ENCODE measurements at regions not wholly inside any gene's neighbourhood (a gene's known extent, or its start where the extent isn't known, plus 50 kb on each side); places are given as distances from the start of the nearest gene placed in this dataset.
"Not testable (repeated sequence)": the region's sequence is repeated elsewhere in the genome, so short reads cannot be mapped to it uniquely, and the experiment has no call there.

DNA sequence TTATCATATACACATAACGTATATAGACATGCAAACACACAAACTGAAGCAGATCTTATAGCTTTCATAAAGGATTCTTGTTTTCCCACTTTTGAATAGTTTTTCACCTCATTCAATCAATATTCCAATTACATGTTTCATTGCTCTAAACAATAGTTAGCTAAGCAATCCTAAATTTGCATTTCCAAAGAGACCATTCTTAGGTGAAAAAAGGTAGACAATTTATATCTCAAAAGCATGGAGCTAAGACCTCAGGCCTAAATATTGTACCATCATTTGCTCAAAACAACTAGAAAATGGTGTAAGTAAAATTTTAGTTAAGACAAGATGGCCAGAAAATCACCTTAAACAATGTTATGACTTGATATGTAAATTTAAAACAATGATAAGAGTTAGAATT lies 1148.5 kb upstream of the DIAPH2 start:
- 81 to 82% methylated on average over 1 of the region's 1 CpG for WGBS, 2 donors
- H3K9me3 ChIP-seq (ENCODE audit: control insufficient read depth in 2 of 2, insufficient read depth in 1 of 2, low read depth in 1 of 2, low read length in 1 of 2) = no peaks in the 10 kb centered on the region
- H3K27me3 ChIP-seq (ENCODE audit: control insufficient read depth in 1 of 2, insufficient read depth in 2 of 2, low read length in 2 of 2) = no peaks in the 10 kb centered on the region
- H3K4me3 ChIP-seq (ENCODE audit: low read depth in 1 of 2, low read length in 2 of 2) = no peak overlapping the region
- H3K27ac ChIP-seq (ENCODE audit: low read depth in 2 of 2, low read length in 1 of 2) = no peak overlapping the region
- H3K36me3 ChIP-seq (ENCODE audit: control insufficient read depth in 2 of 2, insufficient read depth in 2 of 2, low read length in 1 of 2) = no peaks in the 10 kb centered on the region
- H3K4me1 ChIP-seq (ENCODE audit: control insufficient read depth in 2 of 2, insufficient read depth in 2 of 2, low read length in 1 of 2) = no peaks in the 10 kb centered on the region

DNA sequence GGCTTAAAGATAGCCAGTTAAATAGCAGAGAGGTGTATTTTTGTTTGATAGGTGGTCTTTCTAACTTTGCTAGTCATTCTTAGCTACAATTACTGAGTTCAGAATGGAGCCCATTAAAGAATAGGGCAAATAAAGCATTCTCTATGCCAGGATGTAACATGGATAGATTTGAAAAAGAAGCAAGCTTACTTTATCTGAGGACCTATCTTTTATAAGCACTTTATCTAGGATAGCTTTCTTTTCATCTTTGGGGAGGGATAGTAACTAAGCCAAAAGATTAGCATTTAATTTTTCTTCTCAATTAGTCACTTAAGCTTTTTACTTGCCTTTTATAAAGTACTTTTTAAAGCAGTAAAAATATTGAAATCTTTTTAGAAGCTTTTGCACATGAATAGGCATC lies 1148.0 kb upstream of the DIAPH2 start:
- Histone ChIP-seq H3K36me3 (ENCODE audit: control insufficient read depth in 2 of 2, insufficient read depth in 2 of 2, low read length in 1 of 2) (no peaks in the 10 kb centered on the region), H3K27ac (ENCODE audit: low read depth in 2 of 2, low read length in 1 of 2) (no peak overlapping the region), H3K27me3 (ENCODE audit: control insufficient read depth in 1 of 2, insufficient read depth in 2 of 2, low read length in 2 of 2) (no peaks in the 10 kb centered on the region), H3K9me3 (ENCODE audit: control insufficient read depth in 2 of 2, insufficient read depth in 1 of 2, low read depth in 1 of 2, low read length in 1 of 2) (no peaks in the 10 kb centered on the region), H3K4me3 (ENCODE audit: low read depth in 1 of 2, low read length in 2 of 2) (no peak overlapping the region), H3K4me1 (ENCODE audit: control insufficient read depth in 2 of 2, insufficient read depth in 2 of 2, low read length in 1 of 2) (no peaks in the 10 kb centered on the region)

DNA sequence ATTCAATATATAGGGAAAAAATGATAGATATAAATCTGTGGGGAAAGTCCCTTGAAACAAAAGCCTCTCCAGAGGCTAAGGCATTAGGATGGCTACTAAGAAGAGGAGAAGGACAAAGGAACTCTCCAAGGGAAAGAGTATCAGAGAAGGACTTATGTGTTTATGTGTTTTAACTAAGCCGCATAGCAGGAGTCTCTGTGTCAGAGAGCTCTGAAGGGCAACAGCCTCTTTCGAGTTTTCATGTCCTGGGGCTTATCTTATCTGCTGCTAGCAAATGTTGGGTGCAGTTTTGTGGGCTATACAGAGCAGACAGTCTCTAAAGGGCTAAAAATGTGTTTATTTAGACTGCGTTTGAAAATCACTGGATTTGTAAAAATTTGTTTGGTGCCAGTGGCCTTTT lies 1145.6 kb upstream of the DIAPH2 start:
- H3K9me3 ChIP-seq (ENCODE audit: control insufficient read depth in 2 of 2, insufficient read depth in 1 of 2, low read depth in 1 of 2, low read length in 1 of 2) = no peaks in the 10 kb centered on the region
- H3K4me1 ChIP-seq (ENCODE audit: control insufficient read depth in 2 of 2, insufficient read depth in 2 of 2, low read length in 1 of 2) = no peaks in the 10 kb centered on the region
- no peaks in the 10 kb centered on the region for H3K36me3 ChIP-seq (ENCODE audit: control insufficient read depth in 2 of 2, insufficient read depth in 2 of 2, low read length in 1 of 2)
- no peak overlapping the region for H3K27ac ChIP-seq (ENCODE audit: low read depth in 2 of 2, low read length in 1 of 2)
- H3K27me3 ChIP-seq (ENCODE audit: control insufficient read depth in 1 of 2, insufficient read depth in 2 of 2, low read length in 2 of 2) = no peaks in the 10 kb centered on the region
- WGBS, 2 donors = 34 to 44% methylated on average over 3 of the region's 3 CpGs
- H3K4me3 ChIP-seq (ENCODE audit: low read depth in 1 of 2, low read length in 2 of 2) = no peak overlapping the region

DNA sequence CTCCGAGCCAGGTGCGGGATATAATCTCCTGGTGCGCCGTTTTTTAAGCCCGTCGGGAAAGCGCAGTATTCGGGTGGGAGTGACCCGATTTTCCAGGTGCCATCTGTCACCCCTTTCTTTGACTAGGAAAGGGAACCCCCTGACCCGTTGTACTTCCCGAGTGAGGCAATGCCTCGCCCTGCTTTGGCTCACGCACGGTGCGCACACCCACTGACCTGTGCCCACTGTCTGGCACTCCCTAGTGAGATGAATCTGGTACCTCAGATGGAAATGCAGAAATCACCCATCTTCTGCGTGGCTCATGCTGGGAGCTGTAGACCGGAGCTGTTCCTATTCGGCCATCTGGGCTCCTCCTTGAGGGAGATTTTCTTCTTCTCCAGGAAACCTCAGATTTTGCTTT lies 1135.1 kb upstream of the DIAPH2 start:
- 87 to 91% methylated on average over 12 to 18 of the region's 18 CpGs for WGBS, 2 donors
- not testable (repeated sequence) for H3K27me3 ChIP-seq (ENCODE audit: control insufficient read depth in 1 of 2, insufficient read depth in 2 of 2, low read length in 2 of 2); H3K4me3 ChIP-seq (ENCODE audit: low read depth in 1 of 2, low read length in 2 of 2); H3K36me3 ChIP-seq (ENCODE audit: control insufficient read depth in 2 of 2, insufficient read depth in 2 of 2, low read length in 1 of 2); H3K9me3 ChIP-seq (ENCODE audit: control insufficient read depth in 2 of 2, insufficient read depth in 1 of 2, low read depth in 1 of 2, low read length in 1 of 2); H3K4me1 ChIP-seq (ENCODE audit: control insufficient read depth in 2 of 2, insufficient read depth in 2 of 2, low read length in 1 of 2); H3K27ac ChIP-seq (ENCODE audit: low read depth in 2 of 2, low read length in 1 of 2)

DNA sequence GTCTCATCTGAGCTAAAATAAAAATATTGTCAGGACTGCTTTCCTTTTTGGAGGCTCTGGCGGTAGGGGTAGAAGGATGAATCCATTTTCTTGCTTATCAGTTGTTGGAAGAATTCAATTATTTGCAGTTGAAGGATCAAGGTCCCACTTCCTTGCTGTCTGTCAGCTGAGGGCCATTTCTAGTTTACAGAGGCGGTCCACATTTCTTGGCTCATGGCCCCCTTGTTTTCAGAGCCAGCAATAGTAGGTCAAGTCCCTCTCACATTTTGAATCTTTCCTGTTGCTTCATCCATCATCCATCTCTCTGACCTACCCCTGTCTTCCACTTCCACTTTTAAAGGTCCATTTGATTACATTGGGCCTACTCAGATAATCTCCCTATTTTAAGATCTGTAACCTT lies 1099.3 kb upstream of the DIAPH2 start:
- Histone ChIP-seq H3K4me1 (ENCODE audit: control insufficient read depth in 2 of 2, insufficient read depth in 2 of 2, low read length in 1 of 2) (no peaks in the 10 kb centered on the region), H3K27me3 (ENCODE audit: control insufficient read depth in 1 of 2, insufficient read depth in 2 of 2, low read length in 2 of 2) (peaks cover 0 to 2% of the 10 kb centered on the region in 2 donors), H3K4me3 (ENCODE audit: low read depth in 1 of 2, low read length in 2 of 2) (no peak overlapping the region), H3K9me3 (ENCODE audit: control insufficient read depth in 2 of 2, insufficient read depth in 1 of 2, low read depth in 1 of 2, low read length in 1 of 2) (no peaks in the 10 kb centered on the region), H3K27ac (ENCODE audit: low read depth in 2 of 2, low read length in 1 of 2) (no peak overlapping the region), H3K36me3 (ENCODE audit: control insufficient read depth in 2 of 2, insufficient read depth in 2 of 2, low read length in 1 of 2) (no peaks in the 10 kb centered on the region)
- 82 to 90% methylated on average over 2 of the region's 2 CpGs for WGBS, 2 donors

DNA sequence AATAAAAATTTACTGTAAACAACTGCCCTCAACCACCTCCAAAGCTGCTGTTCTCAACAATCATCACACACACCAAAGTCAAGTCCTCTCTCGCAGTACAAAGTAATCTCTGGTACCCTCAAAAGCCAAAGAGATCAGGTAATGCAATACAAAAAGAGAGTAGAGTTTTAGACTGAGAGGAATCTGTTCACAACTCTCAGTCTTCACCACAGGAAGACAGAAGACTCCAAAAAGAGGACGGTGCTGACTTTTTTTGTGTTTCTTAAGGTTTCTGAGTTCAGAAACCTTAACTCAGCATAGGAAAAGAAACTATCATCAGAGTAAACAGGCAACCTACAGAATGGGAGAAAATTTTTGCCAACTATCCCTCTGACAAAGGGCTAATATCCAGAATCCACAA lies 1072.3 kb upstream of the DIAPH2 start:
- no peak overlapping the region for H3K4me3 ChIP-seq (ENCODE audit: low read depth in 1 of 2, low read length in 2 of 2)
- H3K27me3 ChIP-seq (ENCODE audit: control insufficient read depth in 1 of 2, insufficient read depth in 2 of 2, low read length in 2 of 2) = peaks cover 0 to 3% of the 10 kb centered on the region in 2 donors
- no peak overlapping the region for H3K27ac ChIP-seq (ENCODE audit: low read depth in 2 of 2, low read length in 1 of 2)
- H3K36me3 ChIP-seq (ENCODE audit: control insufficient read depth in 2 of 2, insufficient read depth in 2 of 2, low read length in 1 of 2) = no peaks in the 10 kb centered on the region
- WGBS, 2 donors = 85 to 95% methylated on average over 2 of the region's 2 CpGs
- no peaks in the 10 kb centered on the region for H3K9me3 ChIP-seq (ENCODE audit: control insufficient read depth in 2 of 2, insufficient read depth in 1 of 2, low read depth in 1 of 2, low read length in 1 of 2)
- H3K4me1 ChIP-seq (ENCODE audit: control insufficient read depth in 2 of 2, insufficient read depth in 2 of 2, low read length in 1 of 2) = no peaks in the 10 kb centered on the region

DNA sequence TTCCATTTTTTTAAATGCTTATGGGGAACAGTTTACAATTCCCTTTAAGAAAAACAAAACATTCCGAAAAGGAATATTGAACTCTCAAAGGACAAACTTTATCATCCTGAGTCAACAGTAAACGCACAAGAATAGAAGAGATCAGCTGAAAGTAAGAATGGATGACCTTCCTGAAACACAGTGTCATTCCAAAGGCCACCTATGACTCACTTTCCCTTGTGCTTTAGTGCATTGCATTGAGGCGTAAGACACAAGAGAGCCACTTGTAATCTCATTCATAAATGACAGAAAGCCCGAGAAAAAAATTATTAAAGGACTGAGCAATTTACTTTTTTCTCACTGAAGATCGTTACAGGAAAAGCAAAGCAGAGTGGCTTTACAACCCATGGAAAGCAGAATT lies 1062.4 kb upstream of the DIAPH2 start:
- 62 to 70% methylated on average over 5 of the region's 5 CpGs for WGBS, 2 donors
- H3K4me1 ChIP-seq (ENCODE audit: control insufficient read depth in 2 of 2, insufficient read depth in 2 of 2, low read length in 1 of 2) = no peaks in the 10 kb centered on the region
- no peaks in the 10 kb centered on the region for H3K9me3 ChIP-seq (ENCODE audit: control insufficient read depth in 2 of 2, insufficient read depth in 1 of 2, low read depth in 1 of 2, low read length in 1 of 2)
- H3K4me3 ChIP-seq (ENCODE audit: low read depth in 1 of 2, low read length in 2 of 2) = no peak overlapping the region
- no peak overlapping the region for H3K27ac ChIP-seq (ENCODE audit: low read depth in 2 of 2, low read length in 1 of 2)
- no peaks in the 10 kb centered on the region for H3K36me3 ChIP-seq (ENCODE audit: control insufficient read depth in 2 of 2, insufficient read depth in 2 of 2, low read length in 1 of 2)
- H3K27me3 ChIP-seq (ENCODE audit: control insufficient read depth in 1 of 2, insufficient read depth in 2 of 2, low read length in 2 of 2) = no peaks in the 10 kb centered on the region

DNA sequence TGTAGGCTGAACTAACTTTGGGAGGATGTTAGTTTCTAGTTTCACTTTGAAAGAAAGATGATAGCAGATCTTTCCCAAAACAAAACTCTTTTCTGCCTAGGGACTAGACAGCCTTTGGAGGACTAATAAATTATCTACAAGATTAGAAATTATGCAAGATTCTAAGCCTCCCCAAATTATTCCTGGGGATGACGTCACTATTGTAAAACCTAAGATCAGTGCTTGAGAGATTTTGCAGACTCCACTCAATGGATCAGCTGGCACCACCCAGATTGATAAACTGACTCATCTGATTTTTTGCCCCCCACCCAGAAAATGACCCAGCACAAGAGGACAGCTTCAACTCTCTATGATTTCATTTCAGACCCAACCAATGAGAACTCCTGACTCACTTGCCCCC lies 1057.9 kb upstream of the DIAPH2 start:
- Histone ChIP-seq H3K9me3 (ENCODE audit: control insufficient read depth in 2 of 2, insufficient read depth in 1 of 2, low read depth in 1 of 2, low read length in 1 of 2) (no peaks in the 10 kb centered on the region), H3K27me3 (ENCODE audit: control insufficient read depth in 1 of 2, insufficient read depth in 2 of 2, low read length in 2 of 2) (no peaks in the 10 kb centered on the region), H3K27ac (ENCODE audit: low read depth in 2 of 2, low read length in 1 of 2) (no peak overlapping the region), H3K36me3 (ENCODE audit: control insufficient read depth in 2 of 2, insufficient read depth in 2 of 2, low read length in 1 of 2) (no peaks in the 10 kb centered on the region), H3K4me1 (ENCODE audit: control insufficient read depth in 2 of 2, insufficient read depth in 2 of 2, low read length in 1 of 2) (no peaks in the 10 kb centered on the region), H3K4me3 (ENCODE audit: low read depth in 1 of 2, low read length in 2 of 2) (no peak overlapping the region)
- WGBS, 2 donors = 62 to 76% methylated on average over 1 of the region's 1 CpG

DNA sequence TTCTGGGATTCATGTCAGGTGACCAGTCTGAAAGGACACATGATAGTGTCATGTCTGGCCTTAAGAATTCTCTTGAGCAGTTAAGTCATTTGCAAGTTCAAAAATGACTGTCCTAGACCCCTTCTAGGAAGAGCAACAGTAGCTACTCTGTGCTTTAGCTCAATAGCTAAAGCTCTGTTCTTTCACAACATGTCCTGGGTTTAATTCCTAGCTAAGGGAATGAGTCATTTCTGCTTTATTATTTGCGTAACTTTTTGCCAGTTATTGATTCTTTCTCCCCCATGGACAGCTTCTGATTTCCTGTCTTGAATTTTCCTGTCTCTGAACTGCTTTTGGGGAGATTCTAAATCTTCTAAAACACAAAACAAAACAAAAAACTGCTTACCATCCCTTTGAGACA lies 1055.8 kb upstream of the DIAPH2 start:
- H3K4me3 ChIP-seq (ENCODE audit: low read depth in 1 of 2, low read length in 2 of 2) = no peak overlapping the region
- H3K4me1 ChIP-seq (ENCODE audit: control insufficient read depth in 2 of 2, insufficient read depth in 2 of 2, low read length in 1 of 2) = no peaks in the 10 kb centered on the region
- H3K27me3 ChIP-seq (ENCODE audit: control insufficient read depth in 1 of 2, insufficient read depth in 2 of 2, low read length in 2 of 2) = no peaks in the 10 kb centered on the region
- no peaks in the 10 kb centered on the region for H3K36me3 ChIP-seq (ENCODE audit: control insufficient read depth in 2 of 2, insufficient read depth in 2 of 2, low read length in 1 of 2)
- no peak overlapping the region for H3K27ac ChIP-seq (ENCODE audit: low read depth in 2 of 2, low read length in 1 of 2)
- no peaks in the 10 kb centered on the region for H3K9me3 ChIP-seq (ENCODE audit: control insufficient read depth in 2 of 2, insufficient read depth in 1 of 2, low read depth in 1 of 2, low read length in 1 of 2)
- WGBS, 2 donors = 74 to 84% methylated on average over 1 of the region's 1 CpG

DNA sequence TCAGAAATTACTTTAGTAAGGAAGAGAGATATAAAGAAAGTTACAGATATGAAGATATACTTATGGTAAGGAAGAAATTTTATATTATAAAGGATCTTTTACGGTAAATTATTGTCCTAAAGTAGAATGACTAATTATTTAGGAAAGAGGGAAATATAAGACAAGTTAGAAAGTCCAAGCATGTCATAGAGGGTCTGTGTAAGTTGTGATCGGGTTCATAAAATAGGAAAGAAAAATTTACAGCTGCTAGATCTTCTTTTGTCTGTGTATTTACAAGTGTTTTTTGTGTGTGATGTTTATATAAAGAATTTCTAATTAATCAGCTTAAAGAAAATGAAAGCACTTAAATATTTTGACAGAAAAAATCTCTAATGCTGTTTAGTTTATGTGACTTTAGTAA lies 1054.9 kb upstream of the DIAPH2 start:
- WGBS, 2 donors = 72 to 85% methylated on average over 2 of the region's 2 CpGs

More for the DNA sequence above, 1054.9 kb upstream of the DIAPH2 start:
- Histone ChIP-seq H3K36me3 (ENCODE audit: control insufficient read depth in 2 of 2, insufficient read depth in 2 of 2, low read length in 1 of 2) (no peaks in the 10 kb centered on the region), H3K9me3 (ENCODE audit: control insufficient read depth in 2 of 2, insufficient read depth in 1 of 2, low read depth in 1 of 2, low read length in 1 of 2) (no peaks in the 10 kb centered on the region), H3K4me1 (ENCODE audit: control insufficient read depth in 2 of 2, insufficient read depth in 2 of 2, low read length in 1 of 2) (no peaks in the 10 kb centered on the region), H3K27ac (ENCODE audit: low read depth in 2 of 2, low read length in 1 of 2) (no peak overlapping the region), H3K4me3 (ENCODE audit: low read depth in 1 of 2, low read length in 2 of 2) (no peak overlapping the region), H3K27me3 (ENCODE audit: control insufficient read depth in 1 of 2, insufficient read depth in 2 of 2, low read length in 2 of 2) (no peaks in the 10 kb centered on the region)

Data from esophagus (tissue), 2 donors.